Loucy (cell line): ENCODE measurements at regions not wholly inside any gene's neighbourhood (a gene's known extent, or its start where the extent isn't known, plus 50 kb on each side); places are given as distances from the start of the nearest gene placed in this dataset.

Experiments
- EZH2phosphoT487 ChIP-seq: fragments of 200-600 bp; IDR thresholded peaks from 2 replicates; pipeline ENCODE4 v1.6.1; 2018; ENCODE audit warnings: antibody characterized with exemption, mild to moderate bottlenecking, moderate library complexity, borderline replicate concordance
- TF ChIP-seq, protein P1 (sequence below): fragments of 200-600 bp; sonication (generic); conservative IDR thresholded peaks from 2 replicates; pipeline ENCODE4 v1.5.1; 2014; ENCODE audit warnings: mild to moderate bottlenecking, antibody characterized with exemption, low read length

DNA sequence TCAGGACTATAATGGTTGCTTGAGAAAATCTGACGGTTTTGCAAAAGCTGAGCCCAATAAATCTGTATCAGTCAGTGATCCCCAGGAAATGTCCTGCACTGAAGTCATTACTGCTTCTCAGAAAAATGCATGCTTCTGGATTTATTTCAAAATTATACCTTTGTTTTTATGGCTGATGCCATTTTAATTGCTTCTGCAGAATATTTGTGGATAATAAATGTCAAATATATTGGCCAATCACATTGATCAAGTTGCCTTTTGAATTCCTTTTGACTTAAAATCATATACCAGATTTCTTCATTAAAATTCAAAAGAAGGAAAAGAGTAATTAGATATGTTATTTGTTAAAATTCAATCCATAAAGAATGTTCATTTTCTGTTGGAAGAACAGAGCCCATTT lies 842.9 kb upstream of the ADGRL4 start:
- TF ChIP-seq, protein P1, sequence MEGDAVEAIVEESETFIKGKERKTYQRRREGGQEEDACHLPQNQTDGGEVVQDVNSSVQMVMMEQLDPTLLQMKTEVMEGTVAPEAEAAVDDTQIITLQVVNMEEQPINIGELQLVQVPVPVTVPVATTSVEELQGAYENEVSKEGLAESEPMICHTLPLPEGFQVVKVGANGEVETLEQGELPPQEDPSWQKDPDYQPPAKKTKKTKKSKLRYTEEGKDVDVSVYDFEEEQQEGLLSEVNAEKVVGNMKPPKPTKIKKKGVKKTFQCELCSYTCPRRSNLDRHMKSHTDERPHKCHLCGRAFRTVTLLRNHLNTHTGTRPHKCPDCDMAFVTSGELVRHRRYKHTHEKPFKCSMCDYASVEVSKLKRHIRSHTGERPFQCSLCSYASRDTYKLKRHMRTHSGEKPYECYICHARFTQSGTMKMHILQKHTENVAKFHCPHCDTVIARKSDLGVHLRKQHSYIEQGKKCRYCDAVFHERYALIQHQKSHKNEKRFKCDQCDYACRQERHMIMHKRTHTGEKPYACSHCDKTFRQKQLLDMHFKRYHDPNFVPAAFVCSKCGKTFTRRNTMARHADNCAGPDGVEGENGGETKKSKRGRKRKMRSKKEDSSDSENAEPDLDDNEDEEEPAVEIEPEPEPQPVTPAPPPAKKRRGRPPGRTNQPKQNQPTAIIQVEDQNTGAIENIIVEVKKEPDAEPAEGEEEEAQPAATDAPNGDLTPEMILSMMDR = no peak
- TF ChIP-seq EZH2phosphoT487 = no peak
